ENCODE measurements at regions not wholly inside any gene's neighbourhood (a gene's known extent, or its start where the extent isn't known, plus 50 kb on each side); places are given as distances from the start of the nearest gene placed in this dataset.
A peak's percentile ranks its signal among the peaks of the same experiment; 100 is the strongest.

DNA sequence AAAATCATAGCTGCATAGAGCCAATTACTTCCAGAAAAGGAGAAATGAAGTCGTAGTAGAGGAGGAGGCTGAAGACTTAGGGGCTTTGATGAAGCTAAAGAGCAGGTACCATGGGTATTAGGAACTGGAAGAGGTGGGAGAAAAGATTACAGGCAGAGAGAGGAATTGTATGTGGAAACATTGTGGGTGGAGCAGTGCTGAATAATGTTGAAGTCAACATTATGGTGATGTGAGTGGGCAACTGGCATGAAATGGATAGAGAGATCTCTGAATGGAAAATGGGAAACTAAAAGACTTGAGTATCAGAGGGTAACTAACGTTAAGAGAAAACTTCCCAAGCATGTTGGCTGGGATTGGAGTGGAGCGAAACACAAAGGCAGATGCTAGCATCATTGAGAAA, 92.5 kb downstream of the AREG start:
- Histone ChIP-seq H3K9ac (ENCODE audit: low read length in 3 of 3) (no peak overlapping the region), H3K9me3 (ENCODE audit: control insufficient read depth in 2 of 3, insufficient read depth in 1 of 3, low read length in 3 of 3) (peaks cover 0 to 2% (median 0%) of the 10 kb centered on the region in 3 donors), H3K27me3 (ENCODE audit: control insufficient read depth, insufficient read depth, low read length) (no peaks in the 10 kb centered on the region), H3K36me3 (ENCODE audit: control insufficient read depth in 2 of 3, insufficient read depth in 3 of 3, low read length in 3 of 3) (no peaks in the 10 kb centered on the region), H3K4me1 (ENCODE audit: control insufficient read depth in 2 of 3, insufficient read depth in 2 of 3, low read depth in 1 of 3, low read length in 3 of 3) (peaks cover 0 to 5% (median 0%) of the 10 kb centered on the region in 3 donors), H3K4me3 (ENCODE audit: low read length in 3 of 3) (no peak overlapping the region), H3K27ac (ENCODE audit: low read depth in 2 of 2, low read length in 2 of 2) (no peak overlapping the region)
- TF ChIP-seq, protein P1, sequence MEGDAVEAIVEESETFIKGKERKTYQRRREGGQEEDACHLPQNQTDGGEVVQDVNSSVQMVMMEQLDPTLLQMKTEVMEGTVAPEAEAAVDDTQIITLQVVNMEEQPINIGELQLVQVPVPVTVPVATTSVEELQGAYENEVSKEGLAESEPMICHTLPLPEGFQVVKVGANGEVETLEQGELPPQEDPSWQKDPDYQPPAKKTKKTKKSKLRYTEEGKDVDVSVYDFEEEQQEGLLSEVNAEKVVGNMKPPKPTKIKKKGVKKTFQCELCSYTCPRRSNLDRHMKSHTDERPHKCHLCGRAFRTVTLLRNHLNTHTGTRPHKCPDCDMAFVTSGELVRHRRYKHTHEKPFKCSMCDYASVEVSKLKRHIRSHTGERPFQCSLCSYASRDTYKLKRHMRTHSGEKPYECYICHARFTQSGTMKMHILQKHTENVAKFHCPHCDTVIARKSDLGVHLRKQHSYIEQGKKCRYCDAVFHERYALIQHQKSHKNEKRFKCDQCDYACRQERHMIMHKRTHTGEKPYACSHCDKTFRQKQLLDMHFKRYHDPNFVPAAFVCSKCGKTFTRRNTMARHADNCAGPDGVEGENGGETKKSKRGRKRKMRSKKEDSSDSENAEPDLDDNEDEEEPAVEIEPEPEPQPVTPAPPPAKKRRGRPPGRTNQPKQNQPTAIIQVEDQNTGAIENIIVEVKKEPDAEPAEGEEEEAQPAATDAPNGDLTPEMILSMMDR (IDR thresholded peaks at IDR 0.05; ENCODE audit: borderline replicate concordance, extremely low read depth, insufficient read depth): no peak
- intact Hi-C loops (cut with DNase I): loop anchor here (10.0 kb wide), 1 partner anchor 143 kb away; no protein-coding TSS in a partner anchor
- FAIRE-seq: no peak
- DNase-seq: no peak

DNA sequence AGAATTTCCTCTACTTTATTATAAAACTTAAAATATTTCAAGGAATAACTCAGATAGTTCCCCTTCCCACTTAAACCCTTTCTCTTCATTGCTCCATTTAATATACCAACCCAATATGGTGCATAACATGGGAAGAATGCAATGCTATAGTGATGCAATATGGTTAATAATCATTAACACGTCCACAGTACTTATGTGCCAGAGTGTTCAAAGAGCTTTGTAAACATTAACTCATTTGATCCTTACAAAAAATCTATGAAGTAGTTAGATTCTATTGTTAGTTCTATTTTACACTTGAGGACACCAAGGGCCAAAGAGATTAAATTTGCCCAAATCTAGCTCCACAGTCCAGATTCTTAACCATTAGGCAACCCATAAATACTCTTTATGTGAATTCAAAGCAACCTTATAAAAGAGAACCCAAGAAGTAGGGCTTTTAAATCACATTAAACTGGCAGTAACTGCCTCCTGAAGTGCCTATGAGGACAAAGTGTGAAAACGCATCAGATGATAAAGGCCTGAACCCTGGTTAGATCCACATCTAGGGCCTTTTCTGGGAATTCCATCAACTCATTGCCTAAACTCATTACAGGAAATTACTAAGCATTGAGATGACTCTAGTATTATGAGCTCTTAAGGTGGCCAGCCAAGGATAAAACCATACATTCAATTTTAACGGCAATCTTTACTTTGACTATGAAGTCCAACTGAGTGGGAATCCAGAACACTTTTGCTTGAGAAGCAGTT, 94.3 kb downstream of the AREG start:
- peaks cover 0 to 2% (median 0%) of the 10 kb centered on the region in 3 donors for H3K9me3 ChIP-seq (ENCODE audit: control insufficient read depth in 2 of 3, insufficient read depth in 1 of 3, low read length in 3 of 3)
- H3K4me1 ChIP-seq (ENCODE audit: control insufficient read depth in 2 of 3, insufficient read depth in 2 of 3, low read depth in 1 of 3, low read length in 3 of 3): peaks cover 0 to 5% (median 0%) of the 10 kb centered on the region in 3 donors
- no peak overlapping the region for H3K27ac ChIP-seq (ENCODE audit: low read depth in 2 of 2, low read length in 2 of 2)
- no peak overlapping the region for H3K4me3 ChIP-seq (ENCODE audit: low read length in 3 of 3)
- no peaks in the 10 kb centered on the region for H3K36me3 ChIP-seq (ENCODE audit: control insufficient read depth in 2 of 3, insufficient read depth in 3 of 3, low read length in 3 of 3)
- peak; percentile 25 for FAIRE-seq
- peak in 2 of 5 donors; percentile 14 to 31 for DNase-seq
- intact Hi-C loops (cut with DNase I): loop anchor here (10.0 kb wide), 1 partner anchor 144 kb away; no protein-coding TSS in a partner anchor
- TF ChIP-seq, protein P1 (IDR thresholded peaks at IDR 0.05; ENCODE audit: borderline replicate concordance, extremely low read depth, insufficient read depth): no peak
- no peak overlapping the region for H3K9ac ChIP-seq (ENCODE audit: low read length in 3 of 3)
- no peaks in the 10 kb centered on the region for H3K27me3 ChIP-seq (ENCODE audit: control insufficient read depth, insufficient read depth, low read length)

DNA sequence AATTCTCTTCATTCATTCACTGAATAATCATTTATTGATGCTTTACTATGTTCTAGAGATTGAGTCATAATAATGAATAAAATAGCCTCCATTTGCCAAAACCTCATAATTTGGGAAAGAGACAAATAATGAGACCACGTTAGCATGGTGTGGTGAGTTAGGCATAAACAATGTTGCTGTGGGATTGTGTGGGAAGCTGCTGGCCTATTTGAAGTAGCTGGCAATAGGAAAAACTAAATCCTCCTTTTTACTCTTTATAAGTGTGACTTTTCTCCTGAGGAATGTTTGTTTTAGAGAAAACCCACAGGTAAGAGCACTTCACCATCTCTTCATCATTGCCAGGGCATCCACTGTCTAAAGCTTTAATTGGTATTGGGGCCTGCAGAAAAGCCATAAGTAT, 95.3 kb downstream of the AREG start:
- no peaks in the 10 kb centered on the region for H3K36me3 ChIP-seq (ENCODE audit: control insufficient read depth in 2 of 3, insufficient read depth in 3 of 3, low read length in 3 of 3)
- intact Hi-C loops (cut with DNase I): no loop called here
- peaks cover 0 to 5% (median 0%) of the 10 kb centered on the region in 3 donors for H3K4me1 ChIP-seq (ENCODE audit: control insufficient read depth in 2 of 3, insufficient read depth in 2 of 3, low read depth in 1 of 3, low read length in 3 of 3)
- FAIRE-seq (no peak), DNase-seq (no peak)
- no peak overlapping the region for H3K4me3 ChIP-seq (ENCODE audit: low read length in 3 of 3)
- no peaks in the 10 kb centered on the region for H3K27me3 ChIP-seq (ENCODE audit: control insufficient read depth, insufficient read depth, low read length)
- no peak overlapping the region for H3K27ac ChIP-seq (ENCODE audit: low read depth in 2 of 2, low read length in 2 of 2)
- no peak overlapping the region for H3K9ac ChIP-seq (ENCODE audit: low read length in 3 of 3)
- peaks cover 0 to 2% (median 0%) of the 10 kb centered on the region in 3 donors for H3K9me3 ChIP-seq (ENCODE audit: control insufficient read depth in 2 of 3, insufficient read depth in 1 of 3, low read length in 3 of 3)
- TF ChIP-seq, protein P1 (IDR thresholded peaks at IDR 0.05; ENCODE audit: borderline replicate concordance, extremely low read depth, insufficient read depth): no peak
